ENCODE measurements at regions not wholly inside any gene's neighbourhood (a gene's known extent, or its start where the extent isn't known, plus 50 kb on each side); places are given as distances from the start of the nearest gene placed in this dataset.

DNA sequence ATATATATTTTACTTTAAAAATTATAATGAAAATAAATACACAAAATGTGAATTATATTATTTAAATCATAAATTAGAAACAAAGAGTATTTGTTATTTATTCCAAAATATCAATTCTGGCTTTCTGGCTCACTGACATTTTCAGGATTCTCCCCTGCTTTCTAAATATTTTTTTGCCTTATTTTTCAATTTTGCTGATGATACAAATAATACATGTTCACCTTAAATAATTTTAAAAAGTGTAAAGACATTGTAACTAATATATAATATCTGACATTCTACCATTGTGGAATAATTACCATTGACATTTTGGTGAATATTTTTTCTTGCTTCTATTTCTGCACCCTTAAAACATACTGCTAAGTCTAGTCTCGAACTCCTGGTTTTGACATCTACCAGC, 325.9 kb upstream of the CBLB start (continued):
- TF ChIP-seq, protein P1, sequence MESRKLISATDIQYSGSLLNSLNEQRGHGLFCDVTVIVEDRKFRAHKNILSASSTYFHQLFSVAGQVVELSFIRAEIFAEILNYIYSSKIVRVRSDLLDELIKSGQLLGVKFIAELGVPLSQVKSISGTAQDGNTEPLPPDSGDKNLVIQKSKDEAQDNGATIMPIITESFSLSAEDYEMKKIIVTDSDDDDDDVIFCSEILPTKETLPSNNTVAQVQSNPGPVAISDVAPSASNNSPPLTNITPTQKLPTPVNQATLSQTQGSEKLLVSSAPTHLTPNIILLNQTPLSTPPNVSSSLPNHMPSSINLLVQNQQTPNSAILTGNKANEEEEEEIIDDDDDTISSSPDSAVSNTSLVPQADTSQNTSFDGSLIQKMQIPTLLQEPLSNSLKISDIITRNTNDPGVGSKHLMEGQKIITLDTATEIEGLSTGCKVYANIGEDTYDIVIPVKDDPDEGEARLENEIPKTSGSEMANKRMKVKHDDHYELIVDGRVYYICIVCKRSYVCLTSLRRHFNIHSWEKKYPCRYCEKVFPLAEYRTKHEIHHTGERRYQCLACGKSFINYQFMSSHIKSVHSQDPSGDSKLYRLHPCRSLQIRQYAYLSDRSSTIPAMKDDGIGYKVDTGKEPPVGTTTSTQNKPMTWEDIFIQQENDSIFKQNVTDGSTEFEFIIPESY (IDR thresholded peaks at IDR 0.05) = no peak

DNA sequence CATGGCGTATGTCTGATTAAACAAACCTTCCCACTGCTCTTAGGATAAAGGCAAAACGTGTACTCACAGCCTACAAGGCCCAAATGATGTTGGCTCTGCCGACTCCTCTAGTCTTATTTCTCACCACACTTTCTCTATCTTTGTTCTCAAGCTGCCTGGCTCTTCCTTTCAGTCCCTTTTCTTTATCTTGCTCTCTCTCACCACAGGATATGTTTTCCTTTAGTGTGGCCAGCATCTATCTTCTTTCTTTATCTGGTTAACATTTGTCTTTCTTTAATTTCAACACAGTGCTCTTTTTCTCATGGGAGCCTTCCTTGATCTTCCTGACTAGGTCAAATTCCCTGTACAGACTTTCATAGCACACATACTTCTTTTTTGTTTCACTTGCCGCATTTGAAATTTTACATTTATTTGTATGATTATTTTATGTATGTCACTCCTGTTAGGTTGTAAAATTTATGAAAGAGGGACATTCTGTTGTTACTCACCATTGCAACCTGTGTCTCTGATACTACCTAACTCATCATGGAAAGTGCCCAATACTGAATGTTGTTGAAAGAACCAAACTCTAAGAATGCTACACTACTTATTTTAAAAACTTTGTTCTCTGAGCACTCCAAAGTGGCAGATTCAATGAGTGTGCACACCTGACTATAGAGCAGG, 328.9 kb upstream of the CBLB start:
- Histone ChIP-seq H3K9ac (ENCODE audit: low read depth in 1 of 2, low read length in 2 of 2) (no peak overlapping the region), H3K27ac (ENCODE audit: low read depth in 1 of 2, low read length in 2 of 2) (no peak overlapping the region), H3K36me3 (ENCODE audit: control insufficient read depth in 4 of 4, insufficient read depth in 3 of 4, low read depth in 1 of 4, low read length in 3 of 4) (no peaks in the 10 kb centered on the region), H3K4me3 (ENCODE audit: low read depth in 1 of 3, low read length in 3 of 3) (no peak overlapping the region), H3K4me1 (ENCODE audit: control insufficient read depth in 4 of 4, insufficient read depth in 4 of 4, low read length in 3 of 4) (no peaks in the 10 kb centered on the region), H3K9me3 (ENCODE audit: control insufficient read depth in 4 of 4, low read length in 3 of 4) (no peaks in the 10 kb centered on the region), H3K27me3 (ENCODE audit: control insufficient read depth in 4 of 4, insufficient read depth in 4 of 4, low read length in 3 of 4) (no peaks in the 10 kb centered on the region)
- TF ChIP-seq FOXA2 (IDR thresholded peaks at IDR 0.05) (no peak), EGR1 (IDR thresholded peaks at IDR 0.05; ENCODE audit: low read depth in 2 of 2) (no peak), NR2F2 (IDR thresholded peaks at IDR 0.05) (no peak), SP1 (IDR thresholded peaks at IDR 0.05) (no peak), HNF4A (conservative IDR thresholded peaks at IDR 0.05) (no peak), FOXA1 (IDR thresholded peaks at IDR 0.05) (no peak), YY1 (IDR thresholded peaks at IDR 0.05) (no peak), RAD21 (IDR thresholded peaks at IDR 0.05) (no peak), TAF1 (conservative IDR thresholded peaks at IDR 0.05) (no peak), GABPA (IDR thresholded peaks at IDR 0.05 in 1 of 2, conservative IDR thresholded peaks at IDR 0.05 in 1 of 2) (no peak), HNF4G (IDR thresholded peaks at IDR 0.05) (no peak)
- TF ChIP-seq, protein P2, sequence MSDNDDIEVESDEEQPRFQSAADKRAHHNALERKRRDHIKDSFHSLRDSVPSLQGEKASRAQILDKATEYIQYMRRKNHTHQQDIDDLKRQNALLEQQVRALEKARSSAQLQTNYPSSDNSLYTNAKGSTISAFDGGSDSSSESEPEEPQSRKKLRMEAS (IDR thresholded peaks at IDR 0.05) = no peak
- TF ChIP-seq, protein P3, sequence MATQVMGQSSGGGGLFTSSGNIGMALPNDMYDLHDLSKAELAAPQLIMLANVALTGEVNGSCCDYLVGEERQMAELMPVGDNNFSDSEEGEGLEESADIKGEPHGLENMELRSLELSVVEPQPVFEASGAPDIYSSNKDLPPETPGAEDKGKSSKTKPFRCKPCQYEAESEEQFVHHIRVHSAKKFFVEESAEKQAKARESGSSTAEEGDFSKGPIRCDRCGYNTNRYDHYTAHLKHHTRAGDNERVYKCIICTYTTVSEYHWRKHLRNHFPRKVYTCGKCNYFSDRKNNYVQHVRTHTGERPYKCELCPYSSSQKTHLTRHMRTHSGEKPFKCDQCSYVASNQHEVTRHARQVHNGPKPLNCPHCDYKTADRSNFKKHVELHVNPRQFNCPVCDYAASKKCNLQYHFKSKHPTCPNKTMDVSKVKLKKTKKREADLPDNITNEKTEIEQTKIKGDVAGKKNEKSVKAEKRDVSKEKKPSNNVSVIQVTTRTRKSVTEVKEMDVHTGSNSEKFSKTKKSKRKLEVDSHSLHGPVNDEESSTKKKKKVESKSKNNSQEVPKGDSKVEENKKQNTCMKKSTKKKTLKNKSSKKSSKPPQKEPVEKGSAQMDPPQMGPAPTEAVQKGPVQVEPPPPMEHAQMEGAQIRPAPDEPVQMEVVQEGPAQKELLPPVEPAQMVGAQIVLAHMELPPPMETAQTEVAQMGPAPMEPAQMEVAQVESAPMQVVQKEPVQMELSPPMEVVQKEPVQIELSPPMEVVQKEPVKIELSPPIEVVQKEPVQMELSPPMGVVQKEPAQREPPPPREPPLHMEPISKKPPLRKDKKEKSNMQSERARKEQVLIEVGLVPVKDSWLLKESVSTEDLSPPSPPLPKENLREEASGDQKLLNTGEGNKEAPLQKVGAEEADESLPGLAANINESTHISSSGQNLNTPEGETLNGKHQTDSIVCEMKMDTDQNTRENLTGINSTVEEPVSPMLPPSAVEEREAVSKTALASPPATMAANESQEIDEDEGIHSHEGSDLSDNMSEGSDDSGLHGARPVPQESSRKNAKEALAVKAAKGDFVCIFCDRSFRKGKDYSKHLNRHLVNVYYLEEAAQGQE (IDR thresholded peaks at IDR 0.05) = no peak
- TF ChIP-seq, protein P4, sequence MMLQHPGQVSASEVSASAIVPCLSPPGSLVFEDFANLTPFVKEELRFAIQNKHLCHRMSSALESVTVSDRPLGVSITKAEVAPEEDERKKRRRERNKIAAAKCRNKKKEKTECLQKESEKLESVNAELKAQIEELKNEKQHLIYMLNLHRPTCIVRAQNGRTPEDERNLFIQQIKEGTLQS (IDR thresholded peaks at IDR 0.05) = no peak
- TF ChIP-seq, protein P1 (IDR thresholded peaks at IDR 0.05) = no peak
- DNase-seq (ENCODE audit: low spot score) = no peak
- WGBS = 49% methylated on average over 4 of the region's 4 CpGs

Measured in liver (tissue), 7 donors.